ENCODE measurements at regions not wholly inside any gene's neighbourhood (a gene's known extent, or its start where the extent isn't known, plus 50 kb on each side); places are given as distances from the start of the nearest gene placed in this dataset.

GRCh38 chr21:35724156-35724555, 336.2 kb downstream of the SETD4 start:
- TF ChIP-seq POLR2A (IDR thresholded peaks at IDR 0.05) (no peak), CTCF (IDR thresholded peaks at IDR 0.05) (no peak)

Measured in heart left ventricle (tissue), 13 donors.